ENCODE measurements at regions not wholly inside any gene's neighbourhood (a gene's known extent, or its start where the extent isn't known, plus 50 kb on each side); places are given as distances from the start of the nearest gene placed in this dataset.

DNA sequence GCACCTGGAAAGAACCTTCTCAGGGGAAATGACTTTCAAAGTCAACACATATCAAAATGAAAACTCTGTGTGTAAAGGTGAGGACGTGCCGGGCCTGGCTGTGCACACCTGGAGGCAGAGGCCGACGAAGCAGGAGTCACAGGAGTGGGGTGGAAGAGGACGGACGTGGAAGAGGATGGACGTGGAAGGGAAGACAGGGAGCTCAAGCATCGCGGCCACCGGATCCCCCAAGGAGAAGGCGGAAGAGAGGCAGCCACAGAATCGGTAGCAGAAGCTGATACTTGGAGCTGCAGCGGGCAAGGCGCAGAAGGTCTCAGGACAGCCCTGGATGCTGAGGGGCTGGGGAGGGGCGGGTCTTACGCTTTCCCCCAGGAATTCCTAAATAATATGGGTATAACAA is 519.8 kb downstream of the BRD1 start (continued):
- TF ChIP-seq EZH2 (IDR thresholded peaks at IDR 0.05; ENCODE audit: low read depth, unreplicated experiment), result no peak

DNA sequence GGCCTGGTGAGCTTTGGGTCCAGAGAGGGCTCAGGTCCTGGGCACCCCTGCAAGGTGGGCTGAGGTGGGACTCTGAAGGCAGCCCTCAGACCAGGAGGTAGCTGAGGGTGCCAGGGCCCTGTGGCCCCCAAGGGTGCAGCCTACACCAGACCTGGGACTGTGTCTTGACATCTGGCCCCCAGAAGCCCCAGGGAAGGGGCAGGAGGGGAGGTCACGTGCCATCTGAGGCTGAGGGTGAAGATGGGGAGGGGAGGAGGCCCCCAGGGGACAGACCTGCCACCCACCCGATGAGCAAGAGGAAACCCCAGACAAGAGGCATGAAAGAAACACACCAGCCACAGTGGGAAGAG is 520.2 kb downstream of the BRD1 start:
- H3K36me3 Mint-ChIP-seq (ENCODE audit: low read depth), result no peaks in the 10 kb centered on the region
- no peak overlapping the region for H2AFZ ChIP-seq

DNA sequence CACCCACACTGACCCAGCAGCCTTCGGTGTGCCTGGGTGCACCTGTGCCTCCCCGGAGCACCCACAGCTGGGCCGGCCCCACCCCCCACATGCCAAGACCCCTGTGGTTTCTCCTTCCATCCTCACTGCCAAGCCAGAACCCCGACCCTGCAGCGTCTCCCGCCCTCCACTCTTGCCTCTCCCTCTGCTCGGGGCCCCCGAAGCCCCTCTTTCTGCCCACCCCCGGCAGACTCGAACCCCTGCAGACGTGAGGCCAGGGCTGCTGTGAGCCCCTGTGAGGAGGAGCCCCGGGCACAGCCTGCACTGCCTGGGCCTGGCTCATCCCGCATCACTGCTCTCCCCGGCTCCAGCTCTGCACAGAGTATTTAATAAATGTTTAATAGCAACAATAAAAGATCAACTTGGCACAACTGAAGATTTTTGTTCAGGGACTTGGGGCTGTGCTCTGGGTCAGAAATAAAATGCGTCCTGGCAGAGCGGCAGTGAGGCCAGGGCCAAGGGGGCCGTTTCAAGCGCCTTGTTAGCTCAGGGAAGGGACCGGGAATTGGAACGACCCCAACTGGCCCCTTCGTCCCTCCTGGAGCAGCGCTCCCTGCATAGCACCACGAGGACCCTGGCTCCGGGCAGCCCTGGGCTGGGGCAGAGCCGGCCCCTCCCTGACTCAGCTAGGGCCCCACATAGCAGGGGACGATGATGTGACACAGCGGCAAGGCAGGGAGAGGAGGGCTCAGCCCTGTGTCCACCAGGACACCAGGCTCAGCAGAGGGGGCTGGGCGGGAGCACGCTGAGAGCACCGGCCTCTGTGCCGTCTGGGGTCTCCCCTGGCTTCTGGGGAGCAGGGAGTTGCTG is 520.8 kb downstream of the BRD1 start:
- H3K4me3 Mint-ChIP-seq, result no peak overlapping the region
- no peak overlapping the region for H3K4me2 ChIP-seq
- no peaks in the 10 kb centered on the region for H3K4me1 ChIP-seq (ENCODE audit: insufficient read depth)
- no peak for ATAC-seq
- H3K27me3 Mint-ChIP-seq (ENCODE audit: insufficient read depth, low read depth, poor library complexity), result peaks cover 10% of the 10 kb centered on the region
- no peaks in the 10 kb centered on the region for H3K4me1 Mint-ChIP-seq
- no peak overlapping the region for H2AFZ ChIP-seq
- H3K27ac Mint-ChIP-seq, result no peak overlapping the region
- no peaks in the 10 kb centered on the region for H3K9me2 ChIP-seq (ENCODE audit: insufficient read depth)
- H3K4me3 ChIP-seq, result no peak overlapping the region
- no peaks in the 10 kb centered on the region for H4K20me1 ChIP-seq (replicated peaks; ENCODE audit: insufficient read depth)
- no peaks in the 10 kb centered on the region for H3K9me3 Mint-ChIP-seq
- H3K27ac ChIP-seq (ENCODE audit: low read depth), result no peak overlapping the region
- no peaks in the 10 kb centered on the region for H3K27me3 ChIP-seq (ENCODE audit: insufficient read depth)
- TF ChIP-seq, protein P1, sequence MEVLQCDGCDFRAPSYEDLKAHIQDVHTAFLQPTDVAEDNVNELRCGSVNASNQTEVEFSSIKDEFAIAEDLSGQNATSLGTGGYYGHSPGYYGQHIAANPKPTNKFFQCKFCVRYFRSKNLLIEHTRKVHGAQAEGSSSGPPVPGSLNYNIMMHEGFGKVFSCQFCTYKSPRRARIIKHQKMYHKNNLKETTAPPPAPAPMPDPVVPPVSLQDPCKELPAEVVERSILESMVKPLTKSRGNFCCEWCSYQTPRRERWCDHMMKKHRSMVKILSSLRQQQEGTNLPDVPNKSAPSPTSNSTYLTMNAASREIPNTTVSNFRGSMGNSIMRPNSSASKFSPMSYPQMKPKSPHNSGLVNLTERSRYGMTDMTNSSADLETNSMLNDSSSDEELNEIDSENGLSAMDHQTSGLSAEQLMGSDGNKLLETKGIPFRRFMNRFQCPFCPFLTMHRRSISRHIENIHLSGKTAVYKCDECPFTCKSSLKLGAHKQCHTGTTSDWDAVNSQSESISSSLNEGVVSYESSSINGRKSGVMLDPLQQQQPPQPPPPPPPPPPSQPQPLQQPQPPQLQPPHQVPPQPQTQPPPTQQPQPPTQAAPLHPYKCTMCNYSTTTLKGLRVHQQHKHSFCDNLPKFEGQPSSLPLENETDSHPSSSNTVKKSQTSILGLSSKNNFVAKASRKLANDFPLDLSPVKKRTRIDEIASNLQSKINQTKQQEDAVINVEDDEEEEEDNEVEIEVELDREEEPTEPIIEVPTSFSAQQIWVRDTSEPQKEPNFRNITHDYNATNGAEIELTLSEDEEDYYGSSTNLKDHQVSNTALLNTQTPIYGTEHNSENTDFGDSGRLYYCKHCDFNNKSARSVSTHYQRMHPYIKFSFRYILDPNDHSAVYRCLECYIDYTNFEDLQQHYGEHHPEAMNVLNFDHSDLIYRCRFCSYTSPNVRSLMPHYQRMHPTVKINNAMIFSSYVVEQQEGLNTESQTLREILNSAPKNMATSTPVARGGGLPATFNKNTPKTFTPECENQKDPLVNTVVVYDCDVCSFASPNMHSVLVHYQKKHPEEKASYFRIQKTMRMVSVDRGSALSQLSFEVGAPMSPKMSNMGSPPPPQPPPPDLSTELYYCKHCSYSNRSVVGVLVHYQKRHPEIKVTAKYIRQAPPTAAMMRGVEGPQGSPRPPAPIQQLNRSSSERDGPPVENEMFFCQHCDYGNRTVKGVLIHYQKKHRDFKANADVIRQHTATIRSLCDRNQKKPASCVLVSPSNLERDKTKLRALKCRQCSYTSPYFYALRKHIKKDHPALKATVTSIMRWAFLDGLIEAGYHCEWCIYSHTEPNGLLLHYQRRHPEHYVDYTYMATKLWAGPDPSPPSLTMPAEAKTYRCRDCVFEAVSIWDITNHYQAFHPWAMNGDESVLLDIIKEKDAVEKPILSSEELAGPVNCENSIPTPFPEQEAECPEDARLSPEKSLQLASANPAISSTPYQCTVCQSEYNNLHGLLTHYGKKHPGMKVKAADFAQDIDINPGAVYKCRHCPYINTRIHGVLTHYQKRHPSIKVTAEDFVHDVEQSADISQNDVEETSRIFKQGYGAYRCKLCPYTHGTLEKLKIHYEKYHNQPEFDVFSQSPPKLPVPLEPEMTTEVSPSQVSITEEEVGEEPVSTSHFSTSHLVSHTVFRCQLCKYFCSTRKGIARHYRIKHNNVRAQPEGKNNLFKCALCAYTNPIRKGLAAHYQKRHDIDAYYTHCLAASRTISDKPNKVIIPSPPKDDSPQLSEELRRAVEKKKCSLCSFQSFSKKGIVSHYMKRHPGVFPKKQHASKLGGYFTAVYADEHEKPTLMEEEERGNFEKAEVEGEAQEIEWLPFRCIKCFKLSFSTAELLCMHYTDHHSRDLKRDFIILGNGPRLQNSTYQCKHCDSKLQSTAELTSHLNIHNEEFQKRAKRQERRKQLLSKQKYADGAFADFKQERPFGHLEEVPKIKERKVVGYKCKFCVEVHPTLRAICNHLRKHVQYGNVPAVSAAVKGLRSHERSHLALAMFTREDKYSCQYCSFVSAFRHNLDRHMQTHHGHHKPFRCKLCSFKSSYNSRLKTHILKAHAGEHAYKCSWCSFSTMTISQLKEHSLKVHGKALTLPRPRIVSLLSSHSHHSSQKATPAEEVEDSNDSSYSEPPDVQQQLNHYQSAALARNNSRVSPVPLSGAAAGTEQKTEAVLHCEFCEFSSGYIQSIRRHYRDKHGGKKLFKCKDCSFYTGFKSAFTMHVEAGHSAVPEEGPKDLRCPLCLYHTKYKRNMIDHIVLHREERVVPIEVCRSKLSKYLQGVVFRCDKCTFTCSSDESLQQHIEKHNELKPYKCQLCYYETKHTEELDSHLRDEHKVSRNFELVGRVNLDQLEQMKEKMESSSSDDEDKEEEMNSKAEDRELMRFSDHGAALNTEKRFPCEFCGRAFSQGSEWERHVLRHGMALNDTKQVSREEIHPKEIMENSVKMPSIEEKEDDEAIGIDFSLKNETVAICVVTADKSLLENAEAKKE (CRISPR knock-in tag; IDR thresholded peaks at IDR 0.05), result no peak
- no peak for TF ChIP-seq EZH2 (IDR thresholded peaks at IDR 0.05; ENCODE audit: low read depth, unreplicated experiment)
- TF ChIP-seq, protein P2, sequence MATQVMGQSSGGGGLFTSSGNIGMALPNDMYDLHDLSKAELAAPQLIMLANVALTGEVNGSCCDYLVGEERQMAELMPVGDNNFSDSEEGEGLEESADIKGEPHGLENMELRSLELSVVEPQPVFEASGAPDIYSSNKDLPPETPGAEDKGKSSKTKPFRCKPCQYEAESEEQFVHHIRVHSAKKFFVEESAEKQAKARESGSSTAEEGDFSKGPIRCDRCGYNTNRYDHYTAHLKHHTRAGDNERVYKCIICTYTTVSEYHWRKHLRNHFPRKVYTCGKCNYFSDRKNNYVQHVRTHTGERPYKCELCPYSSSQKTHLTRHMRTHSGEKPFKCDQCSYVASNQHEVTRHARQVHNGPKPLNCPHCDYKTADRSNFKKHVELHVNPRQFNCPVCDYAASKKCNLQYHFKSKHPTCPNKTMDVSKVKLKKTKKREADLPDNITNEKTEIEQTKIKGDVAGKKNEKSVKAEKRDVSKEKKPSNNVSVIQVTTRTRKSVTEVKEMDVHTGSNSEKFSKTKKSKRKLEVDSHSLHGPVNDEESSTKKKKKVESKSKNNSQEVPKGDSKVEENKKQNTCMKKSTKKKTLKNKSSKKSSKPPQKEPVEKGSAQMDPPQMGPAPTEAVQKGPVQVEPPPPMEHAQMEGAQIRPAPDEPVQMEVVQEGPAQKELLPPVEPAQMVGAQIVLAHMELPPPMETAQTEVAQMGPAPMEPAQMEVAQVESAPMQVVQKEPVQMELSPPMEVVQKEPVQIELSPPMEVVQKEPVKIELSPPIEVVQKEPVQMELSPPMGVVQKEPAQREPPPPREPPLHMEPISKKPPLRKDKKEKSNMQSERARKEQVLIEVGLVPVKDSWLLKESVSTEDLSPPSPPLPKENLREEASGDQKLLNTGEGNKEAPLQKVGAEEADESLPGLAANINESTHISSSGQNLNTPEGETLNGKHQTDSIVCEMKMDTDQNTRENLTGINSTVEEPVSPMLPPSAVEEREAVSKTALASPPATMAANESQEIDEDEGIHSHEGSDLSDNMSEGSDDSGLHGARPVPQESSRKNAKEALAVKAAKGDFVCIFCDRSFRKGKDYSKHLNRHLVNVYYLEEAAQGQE (IDR thresholded peaks at IDR 0.05; ENCODE audit: unreplicated experiment), result no peak
- TF ChIP-seq, protein P3, sequence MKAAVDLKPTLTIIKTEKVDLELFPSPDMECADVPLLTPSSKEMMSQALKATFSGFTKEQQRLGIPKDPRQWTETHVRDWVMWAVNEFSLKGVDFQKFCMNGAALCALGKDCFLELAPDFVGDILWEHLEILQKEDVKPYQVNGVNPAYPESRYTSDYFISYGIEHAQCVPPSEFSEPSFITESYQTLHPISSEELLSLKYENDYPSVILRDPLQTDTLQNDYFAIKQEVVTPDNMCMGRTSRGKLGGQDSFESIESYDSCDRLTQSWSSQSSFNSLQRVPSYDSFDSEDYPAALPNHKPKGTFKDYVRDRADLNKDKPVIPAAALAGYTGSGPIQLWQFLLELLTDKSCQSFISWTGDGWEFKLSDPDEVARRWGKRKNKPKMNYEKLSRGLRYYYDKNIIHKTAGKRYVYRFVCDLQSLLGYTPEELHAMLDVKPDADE (IDR thresholded peaks at IDR 0.05), result no peak
- no peaks in the 10 kb centered on the region for H3F3A ChIP-seq (replicated peaks; ENCODE audit: low read depth)
- H3K79me2 ChIP-seq (replicated peaks; ENCODE audit: insufficient read depth), result no peaks in the 10 kb centered on the region
- H3K36me3 ChIP-seq (ENCODE audit: insufficient read depth), result no peaks in the 10 kb centered on the region
- DNase-seq (ENCODE audit: low spot score), result no peak
- H3K36me3 Mint-ChIP-seq (ENCODE audit: low read depth), result no peaks in the 10 kb centered on the region

More for the DNA sequence above, 520.2 kb downstream of the BRD1 start:
- Mint-ChIP-seq H3K4me1 (no peaks in the 10 kb centered on the region), H3K27me3 (ENCODE audit: insufficient read depth, low read depth, poor library complexity) (peaks cover 10% of the 10 kb centered on the region), H3K27ac (no peak overlapping the region), H3K4me3 (no peak overlapping the region), H3K9me3 (no peaks in the 10 kb centered on the region)
- Histone ChIP-seq H3K4me1 (ENCODE audit: insufficient read depth) (no peaks in the 10 kb centered on the region), H3K79me2 (replicated peaks; ENCODE audit: insufficient read depth) (no peaks in the 10 kb centered on the region), H3F3A (replicated peaks; ENCODE audit: low read depth) (no peaks in the 10 kb centered on the region), H3K4me2 (no peak overlapping the region), H3K36me3 (ENCODE audit: insufficient read depth) (no peaks in the 10 kb centered on the region), H3K27me3 (ENCODE audit: insufficient read depth) (no peaks in the 10 kb centered on the region), H3K9me2 (ENCODE audit: insufficient read depth) (no peaks in the 10 kb centered on the region), H3K4me3 (no peak overlapping the region), H3K27ac (ENCODE audit: low read depth) (no peak overlapping the region), H4K20me1 (replicated peaks; ENCODE audit: insufficient read depth) (no peaks in the 10 kb centered on the region)
- TF ChIP-seq JUNB (IDR thresholded peaks at IDR 0.05; ENCODE audit: unreplicated experiment), result no peak
- ATAC-seq (no peak), DNase-seq (ENCODE audit: low spot score) (no peak)

Data from GM23338 (cell line).